ENCODE measurements at regions not wholly inside any gene's neighbourhood (a gene's known extent, or its start where the extent isn't known, plus 50 kb on each side); places are given as distances from the start of the nearest gene placed in this dataset.

GRCh38 chr1:94622757-94623156, 81.2 kb upstream of the F3 start:
- no peaks in the 10 kb centered on the region for H3K36me3 ChIP-seq (ENCODE audit: control insufficient read depth in 1 of 2, insufficient read depth in 2 of 2, low read length in 2 of 2)
- no peak overlapping the region for H3K9ac ChIP-seq (ENCODE audit: low read depth in 1 of 2, low read length in 2 of 2)
- H3K27ac ChIP-seq (ENCODE audit: low read depth, low read length) = no peak overlapping the region
- H3K4me1 ChIP-seq (ENCODE audit: control insufficient read depth in 1 of 2, insufficient read depth in 2 of 2, low read length in 2 of 2) = peaks cover 16 to 21% of the 10 kb centered on the region in 2 donors
- H3K27me3 ChIP-seq (ENCODE audit: control insufficient read depth in 1 of 2, insufficient read depth in 2 of 2, low read length in 2 of 2) = no peaks in the 10 kb centered on the region
- H3K9me3 ChIP-seq (ENCODE audit: control insufficient read depth in 1 of 2, low read length in 2 of 2) = no peaks in the 10 kb centered on the region
- no peak overlapping the region for H3K4me3 ChIP-seq (ENCODE audit: low read depth in 1 of 2, low read length in 2 of 2)

GRCh38 chr1:94621802-94622201, 80.2 kb upstream of the F3 start:
- no peaks in the 10 kb centered on the region for H3K36me3 ChIP-seq (ENCODE audit: control insufficient read depth in 1 of 2, insufficient read depth in 2 of 2, low read length in 2 of 2)
- H3K4me1 ChIP-seq (ENCODE audit: control insufficient read depth in 1 of 2, insufficient read depth in 2 of 2, low read length in 2 of 2) = peaks cover 22 to 24% of the 10 kb centered on the region in 2 donors
- no peaks in the 10 kb centered on the region for H3K9me3 ChIP-seq (ENCODE audit: control insufficient read depth in 1 of 2, low read length in 2 of 2)
- H3K27ac ChIP-seq (ENCODE audit: low read depth, low read length) = no peak overlapping the region
- H3K4me3 ChIP-seq (ENCODE audit: low read depth in 1 of 2, low read length in 2 of 2) = no peak overlapping the region
- H3K9ac ChIP-seq (ENCODE audit: low read depth in 1 of 2, low read length in 2 of 2) = no peak overlapping the region
- H3K27me3 ChIP-seq (ENCODE audit: control insufficient read depth in 1 of 2, insufficient read depth in 2 of 2, low read length in 2 of 2) = no peaks in the 10 kb centered on the region

- no peaks in the 10 kb centered on the region for H3K9me3 ChIP-seq (ENCODE audit: control insufficient read depth in 1 of 2, low read length in 2 of 2)
- H3K9ac ChIP-seq (ENCODE audit: low read depth in 1 of 2, low read length in 2 of 2) = no peak overlapping the region
- H3K4me1 ChIP-seq (ENCODE audit: control insufficient read depth in 1 of 2, insufficient read depth in 2 of 2, low read length in 2 of 2) = peaks cover 27 to 28% of the 10 kb centered on the region in 2 donors
- no peaks in the 10 kb centered on the region for H3K36me3 ChIP-seq (ENCODE audit: control insufficient read depth in 1 of 2, insufficient read depth in 2 of 2, low read length in 2 of 2)
- no peak overlapping the region for H3K4me3 ChIP-seq (ENCODE audit: low read depth in 1 of 2, low read length in 2 of 2)
- no peak overlapping the region for H3K27ac ChIP-seq (ENCODE audit: low read depth, low read length)
- H3K27me3 ChIP-seq (ENCODE audit: control insufficient read depth in 1 of 2, insufficient read depth in 2 of 2, low read length in 2 of 2) = no peaks in the 10 kb centered on the region
These were observed 79.8 kb upstream of the F3 start for GRCh38 chr1:94621395-94621794.

DNA sequence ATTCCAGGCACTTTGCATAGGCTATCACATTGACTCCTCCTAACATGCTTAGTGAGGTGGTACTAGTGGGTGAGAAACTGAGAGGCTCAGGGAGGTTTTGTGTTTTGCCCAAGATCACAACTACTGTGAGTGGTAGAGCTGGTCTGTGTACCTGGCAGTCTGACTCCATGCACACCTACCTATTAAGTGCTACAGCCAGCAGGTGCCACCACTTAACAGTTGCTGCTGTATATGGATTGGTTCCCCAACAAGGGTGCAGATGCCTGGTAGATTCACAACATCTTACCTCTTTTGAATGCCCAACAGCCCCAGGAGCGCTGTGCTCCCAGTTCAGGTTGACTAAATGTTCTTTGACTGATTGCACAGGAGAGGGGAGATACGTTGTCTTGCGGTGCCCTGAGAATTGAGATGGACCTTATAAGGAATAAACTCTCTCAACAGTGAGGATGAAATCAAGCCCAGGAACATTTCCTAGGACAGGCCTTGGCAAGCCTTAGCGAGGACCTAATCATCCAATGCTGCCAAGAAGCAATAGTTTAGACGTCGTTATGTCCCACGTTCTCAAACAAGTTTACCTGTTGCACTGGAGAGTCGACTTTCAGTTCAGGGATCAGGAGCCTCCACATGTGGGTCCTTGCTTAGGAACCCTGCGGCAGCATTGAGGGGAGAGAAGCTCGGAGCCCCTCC, 78.9 kb upstream of the F3 start:
- H3K27me3 ChIP-seq (ENCODE audit: control insufficient read depth in 1 of 2, insufficient read depth in 2 of 2, low read length in 2 of 2) = no peaks in the 10 kb centered on the region
- no peak overlapping the region for H3K4me3 ChIP-seq (ENCODE audit: low read depth in 1 of 2, low read length in 2 of 2)
- H3K27ac ChIP-seq (ENCODE audit: low read depth, low read length) = no peak overlapping the region
- no peaks in the 10 kb centered on the region for H3K36me3 ChIP-seq (ENCODE audit: control insufficient read depth in 1 of 2, insufficient read depth in 2 of 2, low read length in 2 of 2)
- peaks cover 28 to 29% of the 10 kb centered on the region in 2 donors for H3K4me1 ChIP-seq (ENCODE audit: control insufficient read depth in 1 of 2, insufficient read depth in 2 of 2, low read length in 2 of 2)
- H3K9ac ChIP-seq (ENCODE audit: low read depth in 1 of 2, low read length in 2 of 2) = no peak overlapping the region
- no peaks in the 10 kb centered on the region for H3K9me3 ChIP-seq (ENCODE audit: control insufficient read depth in 1 of 2, low read length in 2 of 2)

DNA sequence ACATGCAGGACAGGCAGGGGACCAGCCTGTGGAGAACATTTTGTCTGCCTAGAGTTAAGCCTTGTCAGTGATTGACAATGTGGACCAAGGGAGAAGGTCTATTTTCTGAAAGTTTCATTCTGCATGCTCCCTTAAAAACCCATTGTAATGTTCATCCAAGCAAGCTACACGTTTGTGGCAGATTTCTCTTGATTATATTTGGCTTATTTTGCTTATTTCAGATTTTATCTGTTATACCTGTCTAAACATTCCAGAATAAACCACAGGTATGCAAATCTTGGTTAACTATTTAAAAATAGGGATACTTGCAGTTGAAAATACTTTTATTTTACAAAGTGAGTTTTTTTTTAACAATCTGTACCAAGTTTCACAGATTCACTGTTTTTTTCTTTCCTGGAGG, 78.2 kb upstream of the F3 start:
- Histone ChIP-seq H3K4me3 (ENCODE audit: low read depth in 1 of 2, low read length in 2 of 2) (no peak overlapping the region), H3K9ac (ENCODE audit: low read depth in 1 of 2, low read length in 2 of 2) (no peak overlapping the region), H3K27ac (ENCODE audit: low read depth, low read length) (no peak overlapping the region), H3K9me3 (ENCODE audit: control insufficient read depth in 1 of 2, low read length in 2 of 2) (no peaks in the 10 kb centered on the region), H3K36me3 (ENCODE audit: control insufficient read depth in 1 of 2, insufficient read depth in 2 of 2, low read length in 2 of 2) (no peaks in the 10 kb centered on the region), H3K27me3 (ENCODE audit: control insufficient read depth in 1 of 2, insufficient read depth in 2 of 2, low read length in 2 of 2) (no peaks in the 10 kb centered on the region), H3K4me1 (ENCODE audit: control insufficient read depth in 1 of 2, insufficient read depth in 2 of 2, low read length in 2 of 2) (peaks cover 33 to 34% of the 10 kb centered on the region in 2 donors)

DNA sequence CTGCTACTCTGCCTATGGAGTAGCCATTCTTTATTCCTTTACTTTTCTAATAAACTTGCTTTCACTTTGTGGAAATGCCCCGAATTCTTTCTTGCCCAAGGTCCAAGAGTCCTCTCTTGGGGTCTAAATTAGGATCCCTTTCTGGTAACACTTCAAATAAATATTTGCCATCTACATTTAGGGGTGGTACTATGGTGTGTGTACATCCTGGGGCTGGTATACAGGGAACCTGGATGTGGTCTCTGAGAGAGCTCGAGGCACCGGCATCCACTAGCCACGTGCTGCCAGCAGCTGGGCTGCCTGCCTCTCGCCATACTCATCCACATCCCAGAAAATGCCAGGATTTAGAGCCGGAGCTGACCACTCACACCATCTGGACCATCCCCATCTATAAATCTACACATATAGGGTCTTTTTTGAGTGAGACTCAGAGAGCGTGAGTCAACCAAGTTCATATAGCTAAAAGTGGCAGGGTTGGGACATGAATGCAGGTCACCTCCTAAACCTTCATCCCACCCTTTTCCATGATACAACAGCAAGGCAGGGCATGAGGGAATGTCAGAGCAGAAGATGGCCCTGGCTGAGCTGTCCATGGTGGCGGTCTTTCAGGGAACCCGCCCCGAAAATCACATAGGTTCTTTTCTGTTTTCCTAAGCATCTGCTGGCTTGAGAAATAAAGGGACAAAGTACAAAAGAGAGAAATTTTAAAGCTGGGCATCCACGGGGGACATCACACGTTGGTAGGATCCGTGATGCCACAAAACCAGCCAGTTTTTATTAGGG, 76.6 kb upstream of the F3 start:
- Histone ChIP-seq H3K27ac (ENCODE audit: low read depth, low read length) (no peak overlapping the region), H3K4me3 (ENCODE audit: low read depth in 1 of 2, low read length in 2 of 2) (no peak overlapping the region), H3K4me1 (ENCODE audit: control insufficient read depth in 1 of 2, insufficient read depth in 2 of 2, low read length in 2 of 2) (peaks cover 34 to 39% of the 10 kb centered on the region in 2 donors)

GRCh38 chr1:94617134-94617805, 75.7 kb upstream of the F3 start:
- Histone ChIP-seq H3K9ac (ENCODE audit: low read depth in 1 of 2, low read length in 2 of 2) (no peak overlapping the region), H3K4me1 (ENCODE audit: control insufficient read depth in 1 of 2, insufficient read depth in 2 of 2, low read length in 2 of 2) (peaks cover 42 to 46% of the 10 kb centered on the region in 2 donors), H3K36me3 (ENCODE audit: control insufficient read depth in 1 of 2, insufficient read depth in 2 of 2, low read length in 2 of 2) (no peaks in the 10 kb centered on the region), H3K9me3 (ENCODE audit: control insufficient read depth in 1 of 2, low read length in 2 of 2) (no peaks in the 10 kb centered on the region), H3K4me3 (ENCODE audit: low read depth in 1 of 2, low read length in 2 of 2) (no peak overlapping the region), H3K27ac (ENCODE audit: low read depth, low read length) (no peak overlapping the region), H3K27me3 (ENCODE audit: control insufficient read depth in 1 of 2, insufficient read depth in 2 of 2, low read length in 2 of 2) (no peaks in the 10 kb centered on the region)

More for the DNA sequence above, 76.6 kb upstream of the F3 start:
- no peaks in the 10 kb centered on the region for H3K9me3 ChIP-seq (ENCODE audit: control insufficient read depth in 1 of 2, low read length in 2 of 2)
- H3K36me3 ChIP-seq (ENCODE audit: control insufficient read depth in 1 of 2, insufficient read depth in 2 of 2, low read length in 2 of 2) = no peaks in the 10 kb centered on the region
- no peak overlapping the region for H3K9ac ChIP-seq (ENCODE audit: low read depth in 1 of 2, low read length in 2 of 2)
- H3K27me3 ChIP-seq (ENCODE audit: control insufficient read depth in 1 of 2, insufficient read depth in 2 of 2, low read length in 2 of 2) = no peaks in the 10 kb centered on the region

DNA sequence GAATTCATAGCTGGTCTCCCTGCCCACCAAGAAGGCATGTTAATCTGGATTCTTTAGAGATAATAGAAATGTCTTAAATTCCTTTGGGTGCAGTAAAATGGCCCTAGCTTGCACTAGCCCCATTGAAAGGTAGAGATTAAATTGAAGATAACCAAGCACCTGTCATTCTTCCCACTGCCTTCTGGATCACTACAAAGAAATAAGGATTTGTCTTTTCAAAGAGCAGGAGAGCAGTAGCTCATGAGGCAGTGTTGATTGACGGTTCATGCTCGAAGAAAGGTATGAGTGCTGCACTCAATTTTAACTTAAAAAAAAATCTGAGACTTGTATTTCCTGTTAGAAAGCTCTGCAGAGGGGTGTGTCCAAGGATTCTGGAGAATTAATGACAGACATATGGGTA, 74.9 kb upstream of the F3 start:
- peaks cover 45 to 48% of the 10 kb centered on the region in 2 donors for H3K4me1 ChIP-seq (ENCODE audit: control insufficient read depth in 1 of 2, insufficient read depth in 2 of 2, low read length in 2 of 2)
- no peaks in the 10 kb centered on the region for H3K9me3 ChIP-seq (ENCODE audit: control insufficient read depth in 1 of 2, low read length in 2 of 2)
- no peak overlapping the region for H3K27ac ChIP-seq (ENCODE audit: low read depth, low read length)
- H3K27me3 ChIP-seq (ENCODE audit: control insufficient read depth in 1 of 2, insufficient read depth in 2 of 2, low read length in 2 of 2) = no peaks in the 10 kb centered on the region
- no peaks in the 10 kb centered on the region for H3K36me3 ChIP-seq (ENCODE audit: control insufficient read depth in 1 of 2, insufficient read depth in 2 of 2, low read length in 2 of 2)
- H3K9ac ChIP-seq (ENCODE audit: low read depth in 1 of 2, low read length in 2 of 2) = no peak overlapping the region
- H3K4me3 ChIP-seq (ENCODE audit: low read depth in 1 of 2, low read length in 2 of 2) = no peak overlapping the region

- H3K9me3 ChIP-seq (ENCODE audit: control insufficient read depth in 1 of 2, low read length in 2 of 2) = no peaks in the 10 kb centered on the region
- peaks cover 35 to 38% of the 10 kb centered on the region in 2 donors for H3K4me1 ChIP-seq (ENCODE audit: control insufficient read depth in 1 of 2, insufficient read depth in 2 of 2, low read length in 2 of 2)
- H3K27ac ChIP-seq (ENCODE audit: low read depth, low read length) = no peak overlapping the region
- no peaks in the 10 kb centered on the region for H3K27me3 ChIP-seq (ENCODE audit: control insufficient read depth in 1 of 2, insufficient read depth in 2 of 2, low read length in 2 of 2)
- no peaks in the 10 kb centered on the region for H3K36me3 ChIP-seq (ENCODE audit: control insufficient read depth in 1 of 2, insufficient read depth in 2 of 2, low read length in 2 of 2)
- no peak overlapping the region for H3K9ac ChIP-seq (ENCODE audit: low read depth in 1 of 2, low read length in 2 of 2)
- H3K4me3 ChIP-seq (ENCODE audit: low read depth in 1 of 2, low read length in 2 of 2) = no peak overlapping the region
These were observed 73.4 kb upstream of the F3 start for GRCh38 chr1:94614996-94615395.

- Histone ChIP-seq H3K9me3 (ENCODE audit: control insufficient read depth in 1 of 2, low read length in 2 of 2) (no peaks in the 10 kb centered on the region), H3K4me3 (ENCODE audit: low read depth in 1 of 2, low read length in 2 of 2) (no peak overlapping the region), H3K4me1 (ENCODE audit: control insufficient read depth in 1 of 2, insufficient read depth in 2 of 2, low read length in 2 of 2) (peaks cover 42% of the 10 kb centered on the region in 2 donors), H3K27ac (ENCODE audit: low read depth, low read length) (no peak overlapping the region), H3K9ac (ENCODE audit: low read depth in 1 of 2, low read length in 2 of 2) (no peak overlapping the region), H3K27me3 (ENCODE audit: control insufficient read depth in 1 of 2, insufficient read depth in 2 of 2, low read length in 2 of 2) (no peaks in the 10 kb centered on the region), H3K36me3 (ENCODE audit: control insufficient read depth in 1 of 2, insufficient read depth in 2 of 2, low read length in 2 of 2) (no peaks in the 10 kb centered on the region)
These were observed 72.7 kb upstream of the F3 start for GRCh38 chr1:94614168-94614815.

Data from duodenal mucosa (tissue), 2 donors.